ENCODE measurements at regions not wholly inside any gene's neighbourhood (a gene's known extent, or its start where the extent isn't known, plus 50 kb on each side); places are given as distances from the start of the nearest gene placed in this dataset.

DNA sequence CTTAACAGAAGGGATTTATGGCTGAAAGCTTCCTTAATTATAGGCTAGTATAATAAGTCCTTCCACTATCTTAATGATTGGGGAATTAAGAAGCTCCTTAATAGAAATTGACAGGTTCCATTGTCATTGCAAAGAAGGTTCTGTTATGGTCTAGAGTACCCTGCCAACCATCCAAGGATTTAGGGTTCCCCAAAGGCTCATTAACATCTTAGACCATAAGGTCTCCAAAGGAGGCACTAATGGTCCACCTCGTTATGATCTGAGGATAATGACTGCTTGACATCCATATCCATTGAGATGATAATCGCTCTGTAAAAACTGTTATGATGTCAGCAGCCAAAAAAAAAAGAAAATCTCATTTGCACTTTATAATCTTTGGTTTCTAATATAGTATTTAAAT lies 441.6 kb downstream of the GBA3 start:
- no peak for TF ChIP-seq POLR2A (IDR thresholded peaks at IDR 0.05; ENCODE audit: low read length)
- no peak for TF ChIP-seq GATA1 (IDR thresholded peaks at IDR 0.05; ENCODE audit: low read depth, low read length)

Measured in erythroblast (primary cell).